GM12891 (cell line): ENCODE measurements at regions not wholly inside any gene's neighbourhood (a gene's known extent, or its start where the extent isn't known, plus 50 kb on each side); places are given as distances from the start of the nearest gene placed in this dataset.

Source experiments
- PAX5 ChIP-seq: IDR thresholded peaks from 2 replicates; pipeline ENCODE4 v1.6.1; 2011; ENCODE audit warnings: low read length, moderate library complexity, mild to moderate bottlenecking; ENCODE audit not compliant: insufficient read depth, severe bottlenecking
- POLR2A ChIP-seq: IDR thresholded peaks from 2 replicates; pipeline ENCODE4 v1.6.1; 2011; ENCODE audit warnings: low read depth, low read length, control low read depth
- POLR2AphosphoS5 ChIP-seq: IDR thresholded peaks from 2 replicates; pipeline ENCODE4 v1.6.1; 2011; ENCODE audit warnings: low read depth, low read length, control low read depth
- SPI1 ChIP-seq: IDR thresholded peaks from 2 replicates; pipeline ENCODE4 v1.6.1; 2011; ENCODE audit warnings: low read depth, low read length, control low read depth
- TAF1 ChIP-seq: IDR thresholded peaks from 2 replicates; pipeline ENCODE4 v1.6.1; 2011; ENCODE audit warnings: low read depth, low read length, control low read depth

DNA sequence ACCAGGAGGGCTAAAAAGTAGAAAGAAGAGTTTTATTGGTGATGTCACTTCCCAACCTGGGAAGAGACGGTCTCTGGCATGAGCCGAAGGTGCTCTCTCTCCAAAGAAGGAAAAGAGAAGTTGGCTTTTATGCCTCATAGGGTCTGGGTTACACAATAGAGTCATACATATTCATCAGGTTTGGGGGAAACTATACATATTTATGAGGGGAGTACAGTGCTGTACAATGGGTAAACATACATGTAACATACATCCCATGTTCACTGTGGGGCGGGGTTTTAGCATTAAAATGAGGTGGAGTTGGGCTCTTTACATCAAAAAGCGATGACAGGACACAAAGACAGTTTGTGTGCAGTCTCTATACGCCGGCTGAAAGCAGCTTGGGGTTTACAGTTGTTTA, 701.7 kb downstream of the TYW1 start:
- TF ChIP-seq POLR2A (no peak), POLR2AphosphoS5 (no peak), TAF1 (no peak), SPI1 (no peak), PAX5 (no peak)
